ELR (cell line): ENCODE measurements at regions not wholly inside any gene's neighbourhood (a gene's known extent, or its start where the extent isn't known, plus 50 kb on each side); places are given as distances from the start of the nearest gene placed in this dataset.
"Not testable (repeated sequence)": the region's sequence is repeated elsewhere in the genome, so short reads cannot be mapped to it uniquely, and the experiment has no call there.

Experiments used
- DNase-seq: peaks from one replicate; pipeline ENCODE4 v3.0.0-alpha.2; 2015; ENCODE audit warnings: low read depth

- DNase-seq = no peak
Observed at GRCh38 chr3:153370680-153371079, 208.7 kb downstream of the RAP2B start.

GRCh38 chr3:153372326-153372725, 210.3 kb downstream of the RAP2B start:
- peak; percentile 40 for DNase-seq

- DNase-seq = peak; percentile 17
Observed at GRCh38 chr3:153373606-153374005, 211.6 kb downstream of the RAP2B start.

- DNase-seq = not testable (repeated sequence)
Observed at GRCh38 chr3:153378366-153378765, 216.3 kb downstream of the RAP2B start.

GRCh38 chr3:153379516-153379915, 217.5 kb downstream of the RAP2B start:
- peak; percentile 15 for DNase-seq

- no peak for DNase-seq
Observed at GRCh38 chr3:153385343-153385742, 223.3 kb downstream of the RAP2B start.

- DNase-seq = no peak
Observed at GRCh38 chr3:153392363-153392762, 230.3 kb downstream of the RAP2B start.

- DNase-seq = no peak
Observed at GRCh38 chr3:153394017-153394416, 232.0 kb downstream of the RAP2B start.

GRCh38 chr3:153396581-153396980, 234.6 kb downstream of the RAP2B start:
- no peak for DNase-seq

- no peak for DNase-seq
Observed at GRCh38 chr3:153397794-153398193, 235.8 kb downstream of the RAP2B start.

- DNase-seq = peak; percentile 13
Observed at GRCh38 chr3:153399636-153400035, 237.6 kb downstream of the RAP2B start.

GRCh38 chr3:153400641-153401040, 238.6 kb downstream of the RAP2B start:
- peak; percentile 29 for DNase-seq

- DNase-seq = no peak
Observed at GRCh38 chr3:153404157-153404556, 242.1 kb downstream of the RAP2B start.

GRCh38 chr3:153405320-153405719, 243.3 kb downstream of the RAP2B start:
- not testable (repeated sequence) for DNase-seq

- DNase-seq = no peak
Observed at GRCh38 chr3:153410517-153410916, 248.5 kb downstream of the RAP2B start.

- no peak for DNase-seq
Observed at GRCh38 chr3:153414982-153415381, 253.0 kb downstream of the RAP2B start.

- DNase-seq = no peak
Observed at GRCh38 chr3:153422314-153422713, 260.3 kb downstream of the RAP2B start.

- DNase-seq = not testable (repeated sequence)
Observed at GRCh38 chr3:153423820-153424219, 261.8 kb downstream of the RAP2B start.

- no peak for DNase-seq
Observed at GRCh38 chr3:153426344-153426743, 264.3 kb downstream of the RAP2B start.

- DNase-seq = no peak
Observed at GRCh38 chr3:153426803-153427202, 264.8 kb downstream of the RAP2B start.

- no peak for DNase-seq
Observed at GRCh38 chr3:153429821-153430220, 267.8 kb downstream of the RAP2B start.

- DNase-seq = no peak
Observed at GRCh38 chr3:153431076-153431475, 269.1 kb downstream of the RAP2B start.

GRCh38 chr3:153437666-153438065, 275.6 kb downstream of the RAP2B start:
- DNase-seq = no peak

GRCh38 chr3:153438271-153438670, 276.2 kb downstream of the RAP2B start:
- DNase-seq = no peak

- peak; percentile 36 for DNase-seq
Observed at GRCh38 chr3:153439780-153440179, 277.8 kb downstream of the RAP2B start.
